ENCODE measurements at regions not wholly inside any gene's neighbourhood (a gene's known extent, or its start where the extent isn't known, plus 50 kb on each side); places are given as distances from the start of the nearest gene placed in this dataset.

- no peak overlapping the region for H3K4me3 ChIP-seq (ENCODE audit: low read length)
- H3K4me2 ChIP-seq (ENCODE audit: low read length) = no peak overlapping the region
- intact Hi-C loops (cut with micrococcal nuclease) = no loop called here
- H3K9me3 ChIP-seq (ENCODE audit: low read length) = no peaks in the 10 kb centered on the region
- TF ChIP-seq EZH2phosphoT487 (IDR thresholded peaks at IDR 0.05; ENCODE audit: borderline replicate concordance, low read length) (no peak), CTCF (conservative IDR thresholded peaks at IDR 0.05; ENCODE audit: low read depth, low read length) (no peak), EZH2 (IDR thresholded peaks at IDR 0.05; ENCODE audit: low read length, unreplicated experiment) (no peak)
- H3K27ac ChIP-seq (ENCODE audit: low read length) = no peak overlapping the region
- H3K79me2 ChIP-seq (ENCODE audit: low read length) = no peaks in the 10 kb centered on the region
- H3K9ac ChIP-seq (ENCODE audit: low read length) = no peak overlapping the region
- no peaks in the 10 kb centered on the region for H3K4me1 ChIP-seq (ENCODE audit: insufficient read depth, low read length)
- H3K36me3 ChIP-seq (ENCODE audit: low read depth, low read length) = no peaks in the 10 kb centered on the region
- ATAC-seq = no peak
- BruUV-seq (replicated peaks) = no TSS peak
- H3K9me2 ChIP-seq (replicated peaks; ENCODE audit: low read length) = no peaks in the 10 kb centered on the region
- POLR2A ChIA-PET (ENCODE audit: unreplicated experiment) = no interaction called here
- no peaks in the 10 kb centered on the region for H4K20me1 ChIP-seq (ENCODE audit: low read length)
- H2AFZ ChIP-seq (ENCODE audit: low read length) = no peak overlapping the region
- peaks cover 45% of the 10 kb centered on the region for H3K27me3 ChIP-seq (ENCODE audit: low read length)
- no peaks in the 10 kb centered on the region for H3F3A ChIP-seq (ENCODE audit: low read length, unreplicated experiment)
- DNase-seq = no peak
- CTCF ChIA-PET = no interaction called here
These were observed 248.5 kb upstream of the FBXO33 start for GRCh38 chr14:39680777-39681176.

- Histone ChIP-seq H3K4me1 (ENCODE audit: insufficient read depth, low read length) (no peaks in the 10 kb centered on the region), H3K9me3 (ENCODE audit: low read length) (no peaks in the 10 kb centered on the region), H3K4me3 (ENCODE audit: low read length) (no peak overlapping the region), H3K36me3 (ENCODE audit: low read depth, low read length) (no peaks in the 10 kb centered on the region), H3K27ac (ENCODE audit: low read length) (no peak overlapping the region), H3K4me2 (ENCODE audit: low read length) (no peak overlapping the region), H3K9ac (ENCODE audit: low read length) (no peak overlapping the region), H3K27me3 (ENCODE audit: low read length) (0 out of 2 replicates have a peak, but pooled peaks cover 7% of the 10 kb centered on the region), H3F3A (ENCODE audit: low read length, unreplicated experiment) (no peaks in the 10 kb centered on the region), H2AFZ (ENCODE audit: low read length) (no peak overlapping the region), H4K20me1 (ENCODE audit: low read length) (no peaks in the 10 kb centered on the region), H3K79me2 (ENCODE audit: low read length) (no peaks in the 10 kb centered on the region), H3K9me2 (replicated peaks; ENCODE audit: low read length) (no peaks in the 10 kb centered on the region)
- no TSS peak for BruUV-seq (replicated peaks)
- ATAC-seq = no peak
- TF ChIP-seq EZH2phosphoT487 (IDR thresholded peaks at IDR 0.05; ENCODE audit: borderline replicate concordance, low read length) (no peak), EZH2 (IDR thresholded peaks at IDR 0.05; ENCODE audit: low read length, unreplicated experiment) (no peak), CTCF (conservative IDR thresholded peaks at IDR 0.05; ENCODE audit: low read depth, low read length) (no peak)
- intact Hi-C loops (cut with micrococcal nuclease) = no loop called here
- POLR2A ChIA-PET (ENCODE audit: unreplicated experiment) = no interaction called here
- no peak for DNase-seq
- CTCF ChIA-PET = no interaction called here
These were observed 241.5 kb upstream of the FBXO33 start for GRCh38 chr14:39673734-39674133.

GRCh38 chr14:39673270-39673711, 241.1 kb upstream of the FBXO33 start:
- no peak overlapping the region for H3K4me2 ChIP-seq (ENCODE audit: low read length)
- DNase-seq = peak; percentile 4
- H3K79me2 ChIP-seq (ENCODE audit: low read length) = no peaks in the 10 kb centered on the region
- H3K27me3 ChIP-seq (ENCODE audit: low read length) = 0 out of 2 replicates have a peak, but pooled peaks cover 7% of the 10 kb centered on the region
- H2AFZ ChIP-seq (ENCODE audit: low read length) = no peak overlapping the region
- TF ChIP-seq EZH2 (IDR thresholded peaks at IDR 0.05; ENCODE audit: low read length, unreplicated experiment) (no peak), EZH2phosphoT487 (IDR thresholded peaks at IDR 0.05; ENCODE audit: borderline replicate concordance, low read length) (no peak)
- no TSS peak for BruUV-seq (replicated peaks)
- no peaks in the 10 kb centered on the region for H3K4me1 ChIP-seq (ENCODE audit: insufficient read depth, low read length)
- H3K4me3 ChIP-seq (ENCODE audit: low read length) = no peak overlapping the region
- H3K9me2 ChIP-seq (replicated peaks; ENCODE audit: low read length) = no peaks in the 10 kb centered on the region
- no peak overlapping the region for H3K9ac ChIP-seq (ENCODE audit: low read length)
- H3F3A ChIP-seq (ENCODE audit: low read length, unreplicated experiment) = no peaks in the 10 kb centered on the region
- CTCF ChIA-PET = no interaction called here
- intact Hi-C loops (cut with micrococcal nuclease) = no loop called here
- H4K20me1 ChIP-seq (ENCODE audit: low read length) = no peaks in the 10 kb centered on the region
- no peak for ATAC-seq
- H3K9me3 ChIP-seq (ENCODE audit: low read length) = no peaks in the 10 kb centered on the region
- H3K27ac ChIP-seq (ENCODE audit: low read length) = no peak overlapping the region
- no peaks in the 10 kb centered on the region for H3K36me3 ChIP-seq (ENCODE audit: low read depth, low read length)
- POLR2A ChIA-PET (ENCODE audit: unreplicated experiment) = no interaction called here
